Stimulated activated CD4-positive, alpha-beta T cell treated with anti-CD3 and anti-CD28 coated beads, Interleukin-4, amount 100 ng/mL, for 1 hour (primary cell): ENCODE measurements at regions not wholly inside any gene's neighbourhood (a gene's known extent, or its start where the extent isn't known, plus 50 kb on each side); places are given as distances from the start of the nearest gene placed in this dataset.
"Not testable (repeated sequence)": the region's sequence is repeated elsewhere in the genome, so short reads cannot be mapped to it uniquely, and the experiment has no call there.

Experiments
- DNase-seq: peaks from one replicate; pipeline ENCODE4 v3.0.0-alpha.2; 2020

DNA sequence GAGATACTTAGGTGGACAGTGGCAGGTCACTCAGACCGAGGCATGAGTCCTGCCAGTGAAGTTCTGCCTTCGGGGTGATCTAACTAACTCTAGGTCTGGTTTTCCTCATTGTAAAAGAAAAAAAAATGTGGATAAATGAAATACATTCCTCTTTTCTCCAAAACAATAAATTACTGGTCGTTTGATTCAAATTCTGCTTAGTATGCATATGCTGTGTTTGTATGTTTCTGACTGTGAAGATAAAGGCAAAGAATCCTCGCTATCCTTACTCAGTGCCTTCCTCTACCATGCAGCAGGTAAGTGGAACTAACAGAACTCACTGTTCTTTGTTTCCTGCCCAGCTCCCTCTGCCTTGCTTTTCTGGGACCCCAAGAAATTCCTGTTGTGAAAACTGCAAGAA is 330.1 kb downstream of the SUCLG1 start:
- no peak for DNase-seq

DNA sequence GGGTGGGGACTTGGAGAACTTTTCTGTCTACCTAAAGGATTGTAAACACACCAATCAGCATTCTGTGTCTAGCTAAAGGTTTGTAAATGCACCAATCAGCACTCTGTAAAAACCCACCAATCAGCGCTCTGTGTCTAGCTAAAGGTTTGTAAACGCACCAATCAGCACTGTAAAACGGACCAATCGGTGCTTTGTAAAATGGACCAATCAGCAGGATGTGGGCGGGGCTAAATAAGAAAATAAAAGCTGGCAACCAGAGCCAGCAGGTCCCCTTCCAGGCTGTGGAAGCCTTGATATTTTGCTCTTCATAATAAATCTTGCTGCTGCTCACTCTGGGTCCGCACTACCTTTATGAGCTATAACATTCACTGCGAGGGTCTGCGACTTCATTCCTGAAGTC is 331.3 kb downstream of the SUCLG1 start:
- DNase-seq: not testable (repeated sequence)

DNA sequence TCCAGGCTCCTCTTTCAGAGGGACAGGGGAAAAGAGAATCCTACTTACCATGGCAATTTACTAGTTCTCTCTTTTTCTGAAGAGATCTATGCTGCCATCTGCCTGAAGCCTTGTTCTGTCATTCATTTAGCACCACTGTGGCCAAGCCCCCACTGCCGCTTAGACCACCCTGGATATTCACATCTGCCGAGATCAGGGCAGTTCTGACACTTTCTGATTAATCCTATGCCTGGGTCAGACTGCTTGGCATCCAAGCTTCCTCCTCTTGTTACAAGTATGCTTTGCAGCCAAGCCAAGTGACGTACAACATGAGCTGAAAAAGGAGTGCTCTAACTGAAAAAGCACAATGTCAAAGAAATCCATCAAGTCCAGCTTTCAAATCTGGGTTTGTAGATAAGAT is 332.6 kb downstream of the SUCLG1 start:
- DNase-seq: no peak

DNA sequence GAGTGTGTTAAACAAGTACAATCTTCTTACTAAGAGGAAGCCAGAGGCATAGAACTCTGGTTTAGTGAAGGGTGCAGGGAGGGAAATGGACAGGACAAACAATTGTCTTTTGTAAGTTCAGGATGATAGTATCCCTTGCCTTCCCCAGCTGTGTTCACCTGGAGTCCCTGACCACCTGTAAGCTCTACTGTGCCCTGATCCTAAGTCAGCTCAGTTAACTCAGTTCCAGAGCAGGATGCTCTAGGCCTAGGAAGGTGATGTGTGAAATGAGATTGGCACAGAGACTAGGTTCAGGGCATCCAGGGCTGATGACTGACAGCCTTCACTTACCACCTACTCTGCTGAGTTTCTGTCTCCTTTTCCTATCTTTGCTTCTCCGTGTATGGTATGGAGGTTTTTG is 333.0 kb downstream of the SUCLG1 start:
- DNase-seq: no peak

DNA sequence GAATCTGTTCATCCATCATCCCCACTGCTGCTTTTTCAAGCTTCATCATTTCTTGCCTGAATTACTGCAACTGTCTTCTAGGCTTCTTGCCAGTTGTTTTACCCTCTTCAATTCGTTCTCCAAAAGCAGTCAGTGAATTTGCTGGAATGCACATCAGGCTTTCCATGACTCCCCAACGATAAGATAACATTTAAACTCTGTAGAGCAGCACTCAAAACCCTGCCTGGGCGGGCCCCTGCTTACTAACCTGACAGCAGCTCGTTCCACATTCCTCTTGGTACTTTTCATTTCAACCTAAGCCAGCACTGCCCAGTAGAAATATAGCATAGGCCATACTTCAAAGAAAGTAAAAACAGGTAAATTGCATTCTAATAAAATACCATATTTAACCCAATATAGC is 342.9 kb downstream of the SUCLG1 start:
- DNase-seq: no peak

DNA sequence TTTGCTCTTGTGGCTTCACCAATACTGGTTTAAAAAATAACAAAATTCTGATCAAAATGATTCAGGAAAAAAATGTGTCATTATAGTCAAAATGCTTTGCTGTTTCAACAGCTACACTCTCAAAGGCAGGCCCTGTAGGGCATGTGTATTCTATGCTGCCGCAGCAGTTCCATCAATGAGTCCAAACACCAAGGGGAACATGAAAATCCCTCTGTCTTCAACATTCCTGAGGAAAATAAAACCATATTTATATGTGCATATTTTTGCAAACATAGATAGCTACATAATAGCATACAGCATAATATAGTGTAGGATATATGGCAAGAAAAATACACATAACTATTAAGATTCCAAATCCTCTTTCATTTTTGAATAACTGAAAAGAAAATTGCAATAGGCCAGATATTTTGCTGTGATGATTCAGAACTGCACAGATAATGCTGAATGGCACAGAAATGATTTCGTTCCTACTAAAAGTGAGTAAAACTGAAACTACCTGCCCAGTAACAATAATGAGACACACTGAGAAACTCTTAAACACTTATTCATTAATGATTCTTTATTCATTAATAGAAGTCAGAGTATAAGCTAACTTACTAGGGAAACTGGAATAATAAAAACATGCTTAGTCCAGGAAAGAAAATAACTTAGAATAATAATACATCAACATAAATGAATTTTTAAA is 343.8 kb downstream of the SUCLG1 start:
- DNase-seq: no peak

DNA sequence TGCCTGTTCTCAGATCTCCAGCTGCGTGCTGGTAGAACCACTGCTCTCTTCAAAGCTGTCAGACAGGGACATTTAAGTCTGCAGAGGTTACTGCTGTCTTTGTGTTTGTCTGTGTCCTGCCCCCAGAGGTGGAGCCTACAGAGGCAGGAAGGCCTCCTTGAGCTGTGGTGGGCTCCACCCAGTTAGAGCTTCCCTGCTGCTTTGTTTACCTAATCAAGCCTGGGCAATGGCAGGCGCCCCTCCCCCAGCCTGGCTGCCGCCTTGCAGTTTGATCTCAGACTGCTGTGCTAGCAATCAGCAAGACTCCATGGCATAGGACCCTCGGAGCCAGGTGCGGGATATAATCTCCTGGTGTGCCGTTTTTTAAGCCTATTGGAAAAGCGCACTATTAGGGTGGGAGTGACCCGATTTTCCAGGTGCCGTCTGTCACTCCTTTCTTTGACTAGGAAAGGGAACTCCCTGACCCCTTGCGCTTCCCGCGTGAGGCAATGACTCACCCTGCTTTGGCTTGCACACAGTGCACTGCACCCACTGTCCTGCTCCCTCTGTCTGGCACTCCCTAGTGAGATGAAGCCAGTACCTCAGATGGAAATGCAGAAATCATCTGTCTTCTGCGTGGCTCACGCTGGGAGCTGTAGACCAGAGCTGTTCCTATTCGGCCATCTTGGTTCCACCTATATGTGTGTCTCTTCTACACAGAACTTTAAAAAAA is 355.1 kb downstream of the SUCLG1 start:
- DNase-seq: not testable (repeated sequence)

DNA sequence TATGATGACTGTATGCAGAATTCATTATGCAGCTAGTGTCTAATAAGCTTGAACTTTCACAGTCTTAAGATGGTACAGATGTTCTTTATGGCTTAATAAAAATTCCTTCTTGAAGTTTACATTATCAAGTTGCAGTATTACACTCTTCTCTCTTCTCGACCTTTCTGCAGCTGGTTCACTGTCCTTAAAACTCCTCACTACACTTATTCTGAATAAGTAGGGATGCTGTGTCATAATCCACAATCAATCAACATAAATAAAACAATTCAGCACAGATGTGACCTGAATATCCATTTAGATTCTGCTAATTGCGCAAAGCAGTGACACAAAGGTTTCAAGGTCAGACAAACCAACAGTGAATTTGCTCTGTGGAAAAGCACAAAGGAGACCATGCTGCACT is 356.8 kb downstream of the SUCLG1 start:
- DNase-seq: no peak

DNA sequence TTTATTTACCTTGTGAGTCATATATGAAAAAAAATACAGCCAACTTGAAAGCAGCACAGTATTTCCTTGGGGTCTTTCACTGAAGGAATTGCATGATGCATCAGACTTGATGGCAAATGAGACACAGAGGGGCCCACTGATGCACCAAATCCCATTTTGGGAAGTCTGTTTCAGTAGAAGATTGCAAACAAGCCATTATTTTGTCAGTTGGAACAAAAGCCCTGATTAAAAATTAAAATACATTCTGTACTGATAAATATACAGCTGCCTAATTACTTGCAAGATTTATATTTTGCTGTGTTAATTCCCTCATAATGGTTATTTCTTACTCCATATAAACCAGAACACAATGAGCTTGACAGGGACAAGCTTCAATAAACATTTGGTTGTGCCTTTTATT is 370.4 kb downstream of the SUCLG1 start:
- DNase-seq: no peak

DNA sequence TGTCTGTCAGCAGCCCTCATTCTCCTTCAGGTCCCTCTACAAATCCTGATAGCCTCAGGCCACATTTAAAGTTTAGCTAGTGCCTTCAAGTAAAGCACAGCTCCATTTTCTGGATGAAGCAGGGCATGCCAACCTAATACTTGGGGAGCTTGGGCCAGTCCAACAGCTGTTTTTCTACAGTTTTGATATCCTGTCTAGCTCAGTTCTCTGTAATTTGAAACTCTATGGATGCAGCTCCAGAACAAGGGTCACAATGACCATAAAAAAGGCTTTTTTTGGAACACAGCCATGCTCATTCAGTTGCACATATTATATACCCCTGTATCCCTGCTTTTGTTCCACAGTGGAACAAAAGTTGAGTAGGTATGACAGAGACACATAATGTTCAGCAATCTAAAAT is 373.5 kb downstream of the SUCLG1 start:
- DNase-seq: no peak

DNA sequence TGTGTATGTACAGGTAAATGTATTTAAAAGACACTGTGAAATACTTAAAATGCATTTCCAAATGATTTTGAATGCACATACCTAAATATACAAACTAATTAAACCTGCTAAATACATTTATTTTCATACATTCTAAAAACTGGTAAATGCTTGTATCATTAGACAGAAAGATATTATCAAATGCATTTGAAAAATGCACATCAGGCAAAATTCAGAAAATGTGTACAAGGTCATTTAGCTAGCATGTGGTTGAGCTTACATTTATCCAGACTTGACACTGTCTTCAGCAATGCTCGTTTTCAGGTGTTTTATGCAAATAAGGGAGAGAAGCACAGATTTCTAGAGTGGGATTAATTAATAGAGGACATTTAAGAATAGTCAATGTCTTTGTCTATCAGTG is 374.2 kb downstream of the SUCLG1 start:
- DNase-seq: no peak

DNA sequence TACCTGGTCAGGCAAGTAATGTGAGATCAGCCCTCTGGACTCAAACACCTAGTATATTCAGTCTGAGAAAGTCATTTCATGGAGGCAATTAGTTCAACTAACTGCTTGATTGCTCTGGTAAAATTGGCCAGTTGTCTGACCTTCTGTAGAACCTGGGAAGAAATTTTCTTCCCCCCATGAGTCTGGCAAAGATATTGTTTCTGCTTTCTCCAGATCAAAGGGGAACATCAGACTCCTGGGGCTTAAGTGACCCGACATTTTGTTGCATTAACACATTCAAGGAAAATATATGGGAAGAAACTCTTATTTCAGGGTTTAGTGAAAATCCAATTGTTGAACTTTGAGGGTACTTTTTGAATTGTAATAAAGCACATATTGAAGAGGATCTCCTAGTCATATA is 375.1 kb downstream of the SUCLG1 start:
- no peak for DNase-seq

DNA sequence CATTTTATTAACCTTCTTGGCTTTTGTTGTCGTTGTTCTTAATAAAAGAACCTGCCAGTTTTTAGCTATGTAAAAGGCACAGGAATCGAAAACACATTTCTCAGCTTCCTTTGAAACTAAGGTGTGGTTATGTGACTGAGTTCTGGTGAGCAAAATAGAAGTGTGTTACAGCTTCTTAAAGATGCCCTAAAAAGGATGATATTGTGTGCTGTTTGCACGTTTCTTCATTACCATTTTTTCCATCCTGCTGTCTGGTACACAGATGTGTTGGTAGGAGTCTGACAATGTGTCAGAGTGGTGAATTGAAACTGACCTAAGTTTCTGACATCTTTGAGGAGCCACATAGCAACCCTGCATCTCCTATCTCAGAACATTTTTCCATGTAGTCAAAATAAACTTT is 380.6 kb downstream of the SUCLG1 start:
- DNase-seq: no peak

DNA sequence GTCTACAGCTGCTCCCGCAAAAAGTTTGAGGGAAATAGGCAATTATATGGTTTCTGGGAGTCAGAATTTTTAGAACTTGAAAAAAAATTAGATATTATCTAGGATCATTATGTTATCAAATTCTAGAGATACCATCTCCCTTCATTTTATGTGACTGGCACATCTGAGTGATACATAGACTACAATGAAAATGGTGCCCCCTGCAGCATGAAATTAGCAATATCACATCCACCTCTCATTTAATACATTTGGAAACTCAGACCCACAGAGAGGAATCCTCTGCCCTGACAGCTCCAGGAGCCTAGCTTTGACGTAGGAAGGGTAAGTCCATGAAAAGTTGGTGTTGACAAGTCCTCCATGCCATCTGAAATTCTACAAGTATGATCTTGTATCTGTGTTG is 381.6 kb downstream of the SUCLG1 start:
- no peak for DNase-seq

DNA sequence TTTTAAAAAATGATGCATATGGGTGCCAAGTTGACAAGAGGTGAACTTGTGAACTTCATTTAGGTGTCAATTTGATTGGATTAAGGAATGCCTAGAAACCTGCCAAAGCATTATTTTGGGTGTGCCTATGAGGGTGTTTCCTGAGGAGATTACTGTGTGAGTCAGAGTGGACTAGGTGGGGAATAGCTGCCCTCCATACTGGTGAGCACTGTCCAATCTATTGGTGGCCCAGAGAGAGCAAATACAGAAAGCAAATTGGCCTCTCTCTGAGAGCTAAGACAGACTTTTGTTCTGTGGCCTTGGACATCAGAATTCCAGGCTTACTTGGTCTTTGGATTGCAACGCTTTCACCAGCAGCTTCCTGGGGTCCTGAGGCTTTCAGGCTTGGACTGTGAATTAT is 388.0 kb downstream of the SUCLG1 start:
- DNase-seq: no peak

DNA sequence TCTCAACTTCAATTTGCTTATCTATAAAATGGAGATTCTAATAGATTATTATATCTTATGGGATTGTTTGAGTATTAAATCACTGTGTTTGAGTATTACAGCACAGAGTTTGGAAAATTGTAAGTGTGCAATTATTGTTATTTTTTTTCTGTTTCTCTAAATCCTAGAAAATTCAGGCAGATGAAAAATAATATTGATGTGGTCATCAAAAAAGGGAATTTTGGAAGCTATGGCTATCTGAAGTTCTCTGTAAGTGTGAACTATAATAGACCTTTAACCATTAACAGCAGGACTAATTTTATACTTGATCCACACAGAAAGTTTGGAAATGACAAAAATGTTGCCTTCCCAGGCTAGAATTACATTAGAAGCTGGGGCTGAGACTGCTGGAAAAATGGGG is 393.2 kb downstream of the SUCLG1 start:
- DNase-seq: no peak

DNA sequence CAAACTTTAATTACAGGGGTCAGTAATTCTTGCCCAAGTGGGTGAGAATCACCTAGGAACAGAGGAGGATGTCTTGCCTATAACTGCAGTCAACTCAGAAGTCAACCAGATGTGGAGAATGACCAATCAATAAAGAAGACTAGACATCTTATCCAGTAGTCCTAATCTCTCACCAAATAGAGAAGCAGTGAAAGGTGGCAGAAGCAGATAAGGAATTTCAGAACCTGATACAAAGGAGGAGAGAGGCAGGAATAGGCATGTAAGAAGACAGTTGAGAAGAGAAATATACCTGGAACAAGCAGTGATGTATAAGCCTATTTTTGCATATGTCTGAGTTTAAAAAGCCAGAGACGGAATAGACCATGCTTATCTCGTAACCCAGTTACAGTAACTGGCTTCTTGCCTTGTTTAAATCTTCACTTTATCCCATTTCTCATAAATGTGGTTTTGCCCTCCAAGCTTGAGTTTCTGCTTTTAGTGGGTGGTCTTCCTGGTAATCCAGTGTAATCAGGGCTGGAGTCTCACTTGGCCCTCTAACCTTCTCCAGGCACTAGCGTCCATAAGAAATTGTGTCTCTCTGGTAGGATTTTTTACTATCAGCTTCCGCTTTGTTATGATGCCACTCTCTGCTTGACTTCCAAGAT is 401.0 kb downstream of the SUCLG1 start:
- no peak for DNase-seq

DNA sequence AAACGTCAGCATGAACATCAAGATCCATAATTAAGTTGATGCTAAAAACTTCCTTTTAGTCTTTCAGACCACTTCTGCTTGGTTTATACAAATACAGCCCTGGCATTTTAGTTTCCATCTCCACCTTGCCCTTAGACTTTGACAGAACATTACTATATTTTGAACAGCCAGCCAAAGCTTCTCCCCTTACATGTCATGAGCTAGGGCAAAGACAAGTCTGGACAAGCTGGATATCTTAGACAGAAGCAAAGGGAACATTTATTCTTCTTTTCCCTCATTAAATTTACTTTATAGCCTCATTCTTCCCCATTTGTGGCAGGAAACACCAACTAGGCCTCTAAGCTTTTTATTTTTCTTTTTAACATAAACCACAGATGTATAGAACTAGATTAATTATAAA is 403.3 kb downstream of the SUCLG1 start:
- DNase-seq: no peak

DNA sequence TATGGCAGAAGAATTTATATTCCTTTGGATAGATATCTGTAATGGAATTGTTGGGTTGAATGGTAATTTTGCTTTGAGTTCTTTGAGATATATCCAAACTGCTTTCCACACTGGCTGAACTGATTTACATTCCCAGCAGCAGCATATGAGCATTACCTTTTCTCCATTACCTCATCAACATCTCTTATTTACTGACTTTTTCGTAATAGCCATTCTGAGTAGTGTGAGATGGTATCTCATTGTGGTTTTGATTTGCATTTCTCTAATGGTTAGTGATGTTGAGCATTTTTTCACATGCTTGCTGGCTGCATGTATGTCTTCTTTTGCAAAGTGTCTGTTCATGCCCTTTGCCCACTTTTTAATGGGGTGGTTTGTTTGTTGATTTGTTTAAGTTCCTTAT is 404.5 kb downstream of the SUCLG1 start:
- DNase-seq: not testable (repeated sequence)

DNA sequence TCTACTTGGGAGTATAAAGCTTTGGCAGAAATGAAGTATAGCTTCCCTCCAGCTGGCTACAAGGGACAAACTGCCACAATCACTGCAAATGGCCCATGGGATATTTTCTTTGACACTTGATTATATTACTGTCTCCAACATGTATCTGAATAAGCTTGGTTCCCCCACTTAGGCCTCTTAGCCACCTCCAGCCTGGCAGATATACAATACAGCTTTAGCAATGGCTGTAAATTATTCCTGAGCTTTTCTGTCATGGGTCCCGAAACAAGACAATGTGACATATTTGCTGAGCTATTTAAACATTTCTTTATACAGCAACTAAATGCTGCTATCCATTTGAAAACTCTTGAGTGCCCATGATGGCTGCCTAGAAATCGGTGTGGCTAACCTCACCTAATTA is 406.2 kb downstream of the SUCLG1 start:
- no peak for DNase-seq

DNA sequence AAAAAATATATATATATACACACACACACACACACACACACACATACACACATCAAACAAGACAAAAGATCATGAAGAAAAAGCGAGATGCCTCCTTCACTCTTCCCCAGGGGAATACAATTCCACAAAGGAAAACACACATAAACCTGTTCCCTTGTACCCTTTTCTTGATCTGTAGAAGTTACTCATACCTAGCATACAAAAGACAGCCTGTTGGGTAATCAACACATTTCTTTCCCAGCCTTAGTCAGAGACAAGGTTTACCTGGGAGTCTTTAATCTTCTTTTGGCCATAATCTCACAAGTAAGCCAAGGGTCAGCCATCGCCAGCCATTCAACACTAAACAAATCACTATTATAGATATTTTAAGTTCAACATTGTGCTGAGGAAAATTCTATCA is 407.0 kb downstream of the SUCLG1 start:
- DNase-seq: no peak

DNA sequence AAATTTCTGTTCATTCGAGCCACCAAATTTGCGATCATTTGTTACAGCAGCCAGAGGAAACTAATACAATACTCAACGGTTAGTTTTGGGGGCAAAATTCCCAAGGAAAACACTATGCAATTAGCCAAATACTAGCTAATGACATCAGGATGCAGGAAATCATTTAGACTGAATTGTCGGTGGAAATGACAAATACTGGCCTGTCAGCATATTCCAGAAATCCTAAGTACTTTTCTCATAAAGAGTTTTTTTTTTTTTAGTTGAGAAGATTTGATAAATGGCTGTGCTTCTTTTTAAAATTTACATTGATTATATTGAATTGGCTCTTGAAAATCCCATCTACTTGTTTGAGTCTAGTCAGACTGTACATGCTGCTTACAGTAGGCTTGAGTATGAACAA is 410.1 kb downstream of the SUCLG1 start:
- DNase-seq: no peak

DNA sequence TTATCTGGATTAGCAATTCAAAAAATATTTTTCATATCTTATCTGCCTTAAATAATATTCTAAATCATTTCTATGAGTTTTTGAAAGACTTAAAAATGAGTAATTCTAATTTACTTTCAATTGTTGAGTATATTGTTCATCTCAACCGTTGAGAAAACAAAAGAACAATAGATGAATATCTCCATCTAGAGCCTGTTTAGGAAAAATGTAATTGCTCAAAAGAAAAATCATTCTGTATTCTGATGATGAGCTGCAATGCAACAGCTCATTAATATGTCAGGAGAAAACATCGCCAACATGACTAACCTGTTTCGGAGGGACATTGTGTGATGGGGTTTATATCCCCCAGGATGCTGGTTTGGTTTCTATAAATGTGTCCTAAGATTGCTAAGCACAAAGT is 417.6 kb downstream of the SUCLG1 start:
- DNase-seq: no peak

DNA sequence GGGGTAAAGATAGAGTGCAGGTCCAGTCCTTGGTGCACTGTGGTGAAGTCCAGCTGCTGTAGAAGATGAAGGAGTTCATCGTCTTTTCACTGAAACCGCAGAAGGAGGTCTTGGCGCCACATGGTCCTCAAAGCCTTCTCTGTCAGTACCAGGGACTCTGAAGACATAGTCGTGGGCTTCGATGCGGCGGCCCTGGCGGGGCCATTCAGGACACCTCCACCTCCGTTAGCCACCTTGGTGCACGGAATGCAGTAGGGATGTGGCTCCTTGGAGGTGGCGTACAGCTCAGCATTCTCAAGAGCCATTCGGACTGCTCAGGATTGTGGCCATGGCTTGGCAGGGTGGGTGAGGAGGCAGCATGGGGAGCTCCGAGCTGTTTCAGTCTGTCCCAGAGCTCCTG is 418.8 kb downstream of the SUCLG1 start:
- no peak for DNase-seq

DNA sequence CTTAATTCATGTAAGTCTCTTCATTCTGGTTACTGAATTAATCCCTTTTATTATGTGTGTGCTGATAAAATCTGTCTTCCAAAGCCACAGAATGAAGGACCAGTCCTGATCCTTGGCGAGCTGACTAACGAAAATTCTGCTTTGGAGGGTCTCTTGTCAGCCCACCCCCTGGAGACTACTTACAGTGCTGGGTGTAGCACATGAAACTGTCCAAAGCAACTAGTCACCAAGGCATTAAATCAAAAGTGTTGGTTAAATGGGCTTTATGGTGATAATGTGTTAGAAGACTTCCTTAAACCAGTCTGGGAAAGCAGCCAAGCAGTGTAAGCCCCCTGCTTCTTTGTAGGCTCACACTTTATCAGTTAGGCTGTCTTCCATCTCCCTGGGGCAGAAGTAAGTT is 420.2 kb downstream of the SUCLG1 start:
- DNase-seq: no peak
